GM12878 (cell line): ENCODE measurements at regions not wholly inside any gene's neighbourhood (a gene's known extent, or its start where the extent isn't known, plus 50 kb on each side); places are given as distances from the start of the nearest gene placed in this dataset.

Experiments used
- ATF7 ChIP-seq: fragments of 450-650 bp; IDR thresholded peaks from 2 replicates; pipeline ENCODE4 v1.6.1; 2016; ENCODE audit warnings: low read depth, mild to moderate bottlenecking
- CTCF ChIP-seq, 3 experiments: IDR thresholded peaks in 2 of 3; conservative IDR thresholded peaks in 1 of 3; 2 replicates each; pipeline ENCODE4 v1.5.1; 2011; ENCODE audit warnings: low read depth in 3 of 3, low read length in 3 of 3, mild to moderate bottlenecking in 3 of 3, control low read depth in 2 of 3, moderate library complexity in 2 of 3, inconsistent platforms in 1 of 3, mixed read lengths in 1 of 3; ENCODE audit not compliant: control insufficient read depth in 2 of 3, insufficient read depth in 1 of 3; ENCODE audit errors: extremely low read depth in 1 of 3
- EGR1 ChIP-seq, 2 experiments: IDR thresholded peaks; 1 replicate in 1 of 2; 2 replicates in 1 of 2; pipeline ENCODE4 v1.6.1; 2011 to 2012; ENCODE audit warnings: low read depth in 2 of 2, low read length in 2 of 2, borderline replicate concordance in 1 of 2, mild to moderate bottlenecking in 1 of 2, moderate library complexity in 1 of 2
- EP300 ChIP-seq, 2 experiments: fragments of 150-350 bp in 1 of 2; IDR thresholded peaks; 2 replicates each; pipeline ENCODE4 v1.6.1; 2011 to 2012; ENCODE audit warnings: low read depth in 2 of 2, low read length in 2 of 2, borderline replicate concordance in 1 of 2, improper control_type of control experiment in 1 of 2, inconsistent platforms in 1 of 2; ENCODE audit not compliant: control insufficient read depth in 1 of 2
- JUND ChIP-seq: IDR thresholded peaks from 2 replicates; pipeline ENCODE4 v1.6.1; 2012; ENCODE audit warnings: low read depth, mild to moderate bottlenecking, low read length, improper control_type of control experiment, moderate library complexity
- POLR2A ChIP-seq: IDR thresholded peaks from 2 replicates; pipeline ENCODE4 v1.6.1; 2011; ENCODE audit warnings: low read depth, mild to moderate bottlenecking, low read length
- TAF1 ChIP-seq: IDR thresholded peaks from 2 replicates; pipeline ENCODE4 v1.6.1; 2011; ENCODE audit warnings: mild to moderate bottlenecking, low read depth, low read length, borderline replicate concordance
- ZNF592 ChIP-seq: fragments of 450-650 bp; IDR thresholded peaks from 2 replicates; pipeline ENCODE4 v1.6.1; 2017; ENCODE audit warnings: mild to moderate bottlenecking, moderate library complexity
- TF ChIP-seq, protein P1 (sequence below): IDR thresholded peaks from 2 replicates; pipeline ENCODE4 v1.6.1; 2012; ENCODE audit warnings: mild to moderate bottlenecking, low read depth, low read length

DNA sequence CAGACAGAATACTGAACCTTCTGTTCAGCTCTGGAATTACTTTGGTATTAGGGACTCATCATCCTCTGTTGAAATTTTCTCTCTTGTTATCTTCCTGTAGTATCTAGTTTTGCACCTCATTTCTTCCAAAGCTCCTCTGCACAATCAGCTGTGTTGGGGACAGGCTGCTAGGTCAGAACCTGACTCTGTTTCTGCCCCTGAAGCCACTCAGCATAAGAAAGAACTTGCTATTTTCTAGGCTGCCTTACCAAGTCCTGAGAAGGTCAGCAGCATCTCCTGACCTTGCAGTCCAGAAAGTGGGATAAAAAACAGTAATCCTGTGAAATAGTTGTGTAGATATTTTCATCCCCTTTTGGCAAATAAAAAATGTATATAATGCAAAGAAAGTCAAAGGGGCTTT is 862.6 kb downstream of the SORCS3 start:
- no peak for TF ChIP-seq JUND
- no peak for TF ChIP-seq CTCF (IDR thresholded peaks at IDR 0.05 in 2 of 3, conservative IDR thresholded peaks at IDR 0.05 in 1 of 3; ENCODE audit: control insufficient read depth in 2 of 3, extremely low read depth in 1 of 3, insufficient read depth in 1 of 3, low read depth in 3 of 3, low read length in 3 of 3)
- TF ChIP-seq EP300 (IDR thresholded peaks at IDR 0.05; ENCODE audit: borderline replicate concordance in 1 of 2, control insufficient read depth in 1 of 2, low read depth in 2 of 2, low read length in 2 of 2), result no peak
- TF ChIP-seq ZNF592, result no peak
- no peak for TF ChIP-seq TAF1
- TF ChIP-seq, protein P1, sequence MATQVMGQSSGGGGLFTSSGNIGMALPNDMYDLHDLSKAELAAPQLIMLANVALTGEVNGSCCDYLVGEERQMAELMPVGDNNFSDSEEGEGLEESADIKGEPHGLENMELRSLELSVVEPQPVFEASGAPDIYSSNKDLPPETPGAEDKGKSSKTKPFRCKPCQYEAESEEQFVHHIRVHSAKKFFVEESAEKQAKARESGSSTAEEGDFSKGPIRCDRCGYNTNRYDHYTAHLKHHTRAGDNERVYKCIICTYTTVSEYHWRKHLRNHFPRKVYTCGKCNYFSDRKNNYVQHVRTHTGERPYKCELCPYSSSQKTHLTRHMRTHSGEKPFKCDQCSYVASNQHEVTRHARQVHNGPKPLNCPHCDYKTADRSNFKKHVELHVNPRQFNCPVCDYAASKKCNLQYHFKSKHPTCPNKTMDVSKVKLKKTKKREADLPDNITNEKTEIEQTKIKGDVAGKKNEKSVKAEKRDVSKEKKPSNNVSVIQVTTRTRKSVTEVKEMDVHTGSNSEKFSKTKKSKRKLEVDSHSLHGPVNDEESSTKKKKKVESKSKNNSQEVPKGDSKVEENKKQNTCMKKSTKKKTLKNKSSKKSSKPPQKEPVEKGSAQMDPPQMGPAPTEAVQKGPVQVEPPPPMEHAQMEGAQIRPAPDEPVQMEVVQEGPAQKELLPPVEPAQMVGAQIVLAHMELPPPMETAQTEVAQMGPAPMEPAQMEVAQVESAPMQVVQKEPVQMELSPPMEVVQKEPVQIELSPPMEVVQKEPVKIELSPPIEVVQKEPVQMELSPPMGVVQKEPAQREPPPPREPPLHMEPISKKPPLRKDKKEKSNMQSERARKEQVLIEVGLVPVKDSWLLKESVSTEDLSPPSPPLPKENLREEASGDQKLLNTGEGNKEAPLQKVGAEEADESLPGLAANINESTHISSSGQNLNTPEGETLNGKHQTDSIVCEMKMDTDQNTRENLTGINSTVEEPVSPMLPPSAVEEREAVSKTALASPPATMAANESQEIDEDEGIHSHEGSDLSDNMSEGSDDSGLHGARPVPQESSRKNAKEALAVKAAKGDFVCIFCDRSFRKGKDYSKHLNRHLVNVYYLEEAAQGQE, result no peak
- TF ChIP-seq ATF7, result no peak
- TF ChIP-seq POLR2A, result no peak
- TF ChIP-seq EGR1 (IDR thresholded peaks at IDR 0.05; ENCODE audit: borderline replicate concordance in 1 of 2, low read depth in 2 of 2, low read length in 2 of 2), result no peak
